Chondrocyte (in vitro differentiated cells): ENCODE measurements at regions not wholly inside any gene's neighbourhood (a gene's known extent, or its start where the extent isn't known, plus 50 kb on each side); places are given as distances from the start of the nearest gene placed in this dataset.
A peak's percentile ranks its signal among the peaks of the same experiment; 100 is the strongest.

Source experiments
- DNase-seq: peaks from one replicate; pipeline ENCODE4 v3.0.0; 2021; ENCODE audit warnings: mixed read lengths, low spot score
- H3K27ac Mint-ChIP-seq: one replicate; pipeline ENCODE4 v1.8.0; 2021; ENCODE audit warnings: mild to moderate bottlenecking, moderate library complexity, mixed read lengths; ENCODE audit not compliant: unreplicated experiment
- H3K27me3 Mint-ChIP-seq: 2 replicates; pipeline ENCODE4 v1.8.0; 2021; ENCODE audit warnings: low read depth, mixed read lengths
- H3K36me3 Mint-ChIP-seq: 2 replicates; pipeline ENCODE4 v1.8.0; 2021; ENCODE audit warnings: low read depth, mixed read lengths
- H3K4me1 Mint-ChIP-seq: 2 replicates; pipeline ENCODE4 v1.8.0; 2021; ENCODE audit warnings: low read depth, mild to moderate bottlenecking, mixed read lengths
- H3K4me3 Mint-ChIP-seq: one replicate; pipeline ENCODE4 v1.8.0; 2021; ENCODE audit warnings: mild to moderate bottlenecking, moderate library complexity, mixed read lengths; ENCODE audit not compliant: unreplicated experiment
- H3K9me3 Mint-ChIP-seq: 2 replicates; pipeline ENCODE4 v1.8.0; 2021; ENCODE audit warnings: low read depth, mixed read lengths
- TF ChIP-seq, protein P1 (sequence below): fragments of 200-600 bp; sonication (generic); IDR thresholded peaks from 2 replicates; pipeline ENCODE4 v1.5.0; 2021; ENCODE audit warnings: antibody characterized with exemption, mild to moderate bottlenecking, moderate library complexity

DNA sequence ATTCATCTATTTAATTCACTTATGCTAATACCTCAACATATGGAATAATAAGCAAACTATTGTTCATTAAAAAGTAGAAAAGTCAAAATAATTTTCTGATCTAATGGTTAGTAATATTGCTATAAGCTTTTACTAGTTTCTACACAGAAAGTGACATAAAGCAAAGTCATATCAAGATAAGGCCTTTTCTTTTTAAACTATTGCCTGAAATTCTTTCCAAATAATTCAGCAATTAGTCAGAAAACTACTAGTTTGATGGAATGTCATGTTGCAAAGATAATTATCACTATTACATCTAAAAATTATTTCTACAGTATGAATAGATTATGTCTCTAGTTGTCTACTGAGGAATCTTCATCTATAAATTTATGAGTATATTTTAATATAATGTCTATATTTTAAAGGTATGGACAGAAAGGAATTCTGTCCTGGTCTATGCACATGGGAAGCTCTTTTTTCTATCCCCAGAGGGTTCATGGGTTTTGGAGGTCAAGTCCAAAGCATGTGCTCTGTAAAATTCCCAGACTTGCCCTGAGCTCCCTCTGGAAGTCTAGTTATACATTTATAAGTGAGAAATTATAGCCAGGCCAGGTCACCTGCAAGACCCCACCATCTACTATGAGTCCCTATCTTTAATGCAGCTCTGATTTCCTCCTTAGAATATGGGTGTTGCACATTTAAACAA, 84.6 kb upstream of the DPYD start:
- peaks cover 6% of the 10 kb centered on the region for H3K4me1 Mint-ChIP-seq
- H3K9me3 Mint-ChIP-seq = no peaks in the 10 kb centered on the region
- no peak overlapping the region for H3K4me3 Mint-ChIP-seq
- H3K27ac Mint-ChIP-seq = no peak overlapping the region
- no peak for DNase-seq
- no peaks in the 10 kb centered on the region for H3K36me3 Mint-ChIP-seq
- no peaks in the 10 kb centered on the region for H3K27me3 Mint-ChIP-seq
- TF ChIP-seq, protein P1, sequence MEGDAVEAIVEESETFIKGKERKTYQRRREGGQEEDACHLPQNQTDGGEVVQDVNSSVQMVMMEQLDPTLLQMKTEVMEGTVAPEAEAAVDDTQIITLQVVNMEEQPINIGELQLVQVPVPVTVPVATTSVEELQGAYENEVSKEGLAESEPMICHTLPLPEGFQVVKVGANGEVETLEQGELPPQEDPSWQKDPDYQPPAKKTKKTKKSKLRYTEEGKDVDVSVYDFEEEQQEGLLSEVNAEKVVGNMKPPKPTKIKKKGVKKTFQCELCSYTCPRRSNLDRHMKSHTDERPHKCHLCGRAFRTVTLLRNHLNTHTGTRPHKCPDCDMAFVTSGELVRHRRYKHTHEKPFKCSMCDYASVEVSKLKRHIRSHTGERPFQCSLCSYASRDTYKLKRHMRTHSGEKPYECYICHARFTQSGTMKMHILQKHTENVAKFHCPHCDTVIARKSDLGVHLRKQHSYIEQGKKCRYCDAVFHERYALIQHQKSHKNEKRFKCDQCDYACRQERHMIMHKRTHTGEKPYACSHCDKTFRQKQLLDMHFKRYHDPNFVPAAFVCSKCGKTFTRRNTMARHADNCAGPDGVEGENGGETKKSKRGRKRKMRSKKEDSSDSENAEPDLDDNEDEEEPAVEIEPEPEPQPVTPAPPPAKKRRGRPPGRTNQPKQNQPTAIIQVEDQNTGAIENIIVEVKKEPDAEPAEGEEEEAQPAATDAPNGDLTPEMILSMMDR = no peak

GRCh38 chr1:98003442-98003841, 82.6 kb upstream of the DPYD start:
- Mint-ChIP-seq H3K4me3 (no peak overlapping the region), H3K9me3 (no peaks in the 10 kb centered on the region), H3K36me3 (no peaks in the 10 kb centered on the region), H3K27me3 (no peaks in the 10 kb centered on the region), H3K4me1 (peaks cover 14% of the 10 kb centered on the region), H3K27ac (no peak overlapping the region)
- no peak for DNase-seq
- TF ChIP-seq, protein P1 = no peak

DNA sequence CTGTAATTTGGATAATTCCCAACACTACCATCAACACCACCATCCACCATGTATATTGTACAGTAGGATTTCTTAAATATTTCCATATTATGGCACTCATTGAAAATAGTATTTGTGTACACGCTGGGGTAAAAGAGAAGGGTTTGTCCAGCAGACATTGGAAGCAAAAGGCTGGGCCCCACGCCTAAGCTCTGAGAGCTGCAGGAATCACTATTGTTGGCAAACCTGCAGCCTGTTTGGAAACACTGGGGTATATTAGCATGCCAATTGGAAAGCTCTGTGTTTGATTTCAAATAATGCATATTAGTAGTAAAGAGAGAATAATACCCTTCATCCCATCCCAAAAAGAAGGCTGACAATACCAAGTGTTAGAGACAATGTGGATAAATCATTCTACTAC, 81.5 kb upstream of the DPYD start:
- no peak overlapping the region for H3K27ac Mint-ChIP-seq
- no peak overlapping the region for H3K4me3 Mint-ChIP-seq
- no peak for DNase-seq
- TF ChIP-seq, protein P1 = no peak
- no peaks in the 10 kb centered on the region for H3K9me3 Mint-ChIP-seq
- H3K27me3 Mint-ChIP-seq = no peaks in the 10 kb centered on the region
- H3K36me3 Mint-ChIP-seq = no peaks in the 10 kb centered on the region
- H3K4me1 Mint-ChIP-seq = peaks cover 14% of the 10 kb centered on the region

GRCh38 chr1:98001764-98002163, 80.9 kb upstream of the DPYD start:
- DNase-seq = no peak
- peaks cover 16% of the 10 kb centered on the region for H3K4me1 Mint-ChIP-seq
- no peak overlapping the region for H3K27ac Mint-ChIP-seq
- H3K27me3 Mint-ChIP-seq = no peaks in the 10 kb centered on the region
- H3K36me3 Mint-ChIP-seq = no peaks in the 10 kb centered on the region
- no peak overlapping the region for H3K4me3 Mint-ChIP-seq
- TF ChIP-seq, protein P1 = peak; percentile 82
- H3K9me3 Mint-ChIP-seq = no peaks in the 10 kb centered on the region

GRCh38 chr1:97999320-97999719, 78.5 kb upstream of the DPYD start:
- no peaks in the 10 kb centered on the region for H3K36me3 Mint-ChIP-seq
- no peaks in the 10 kb centered on the region for H3K27me3 Mint-ChIP-seq
- no peak overlapping the region for H3K27ac Mint-ChIP-seq
- H3K9me3 Mint-ChIP-seq = no peaks in the 10 kb centered on the region
- TF ChIP-seq, protein P1 = no peak
- H3K4me1 Mint-ChIP-seq = peaks cover 10% of the 10 kb centered on the region
- no peak for DNase-seq
- no peak overlapping the region for H3K4me3 Mint-ChIP-seq
